Activated naive CD8-positive, alpha-beta T cell treated with anti-CD3 and anti-CD28 coated beads, Interleukin-2, amount 10 ng/mL, durations not matched to agents 7 days and 5 days (primary cell): ENCODE measurements at regions not wholly inside any gene's neighbourhood (a gene's known extent, or its start where the extent isn't known, plus 50 kb on each side); places are given as distances from the start of the nearest gene placed in this dataset.

ENCODE experiments used
- ATAC-seq: fragments of 150-1000 bp; cut with Tn5 transposase; one replicate; pipeline ENCODE4 v1.10.0; 2021; ENCODE audit warnings: low read depth, moderate library complexity
- POLR2A ChIA-PET: fragments of 350-600 bp; sonication (Branson Sonifier 250); formaldehyde crosslinking; loops from one replicate; lab custom pipeline; 2021; ENCODE audit warnings: antibody characterized with exemption; lab: Charles Lee
- DNase-seq: peaks from one replicate; pipeline ENCODE4 v3.0.0; 2021
- H3K27ac Mint-ChIP-seq: one replicate; pipeline ENCODE4 v1.8.0; 2022; ENCODE audit warnings: mild to moderate bottlenecking, mixed read lengths
- H3K27me3 Mint-ChIP-seq: one replicate; pipeline ENCODE4 v1.8.0; 2022; ENCODE audit warnings: mild to moderate bottlenecking, moderate library complexity, mixed read lengths
- H3K36me3 Mint-ChIP-seq: one replicate; pipeline ENCODE4 v1.8.0; 2021; ENCODE audit warnings: mild to moderate bottlenecking, mixed read lengths
- H3K4me1 Mint-ChIP-seq: one replicate; pipeline ENCODE4 v1.8.0; 2021; ENCODE audit warnings: mixed read lengths
- H3K4me3 Mint-ChIP-seq: one replicate; pipeline ENCODE4 v1.8.0; 2022; ENCODE audit warnings: mild to moderate bottlenecking, moderate library complexity, mixed read lengths
- H3K9me3 Mint-ChIP-seq: one replicate; pipeline ENCODE4 v1.8.0; 2021; ENCODE audit warnings: mixed read lengths

- Mint-ChIP-seq H3K9me3 (no peaks in the 10 kb centered on the region), H3K27me3 (no peaks in the 10 kb centered on the region), H3K36me3 (no peaks in the 10 kb centered on the region), H3K27ac (no peak overlapping the region), H3K4me1 (peaks cover 2% of the 10 kb centered on the region), H3K4me3 (no peak overlapping the region)
- POLR2A ChIA-PET, result no interaction called here
- DNase-seq (no peak), ATAC-seq (no peak)
Measured at GRCh38 chr4:36651253-36651652, 369.8 kb downstream of the DTHD1 start.

- POLR2A ChIA-PET, result no interaction called here
- peaks cover 2% of the 10 kb centered on the region for H3K4me1 Mint-ChIP-seq
- H3K9me3 Mint-ChIP-seq, result no peaks in the 10 kb centered on the region
- H3K27ac Mint-ChIP-seq, result no peak overlapping the region
- H3K36me3 Mint-ChIP-seq, result no peaks in the 10 kb centered on the region
- H3K27me3 Mint-ChIP-seq, result no peaks in the 10 kb centered on the region
- H3K4me3 Mint-ChIP-seq, result no peak overlapping the region
- ATAC-seq (no peak), DNase-seq (no peak)
Measured at GRCh38 chr4:36652857-36653256, 371.4 kb downstream of the DTHD1 start.

GRCh38 chr4:36665985-36666527 is 384.6 kb downstream of the DTHD1 start:
- no peaks in the 10 kb centered on the region for H3K4me1 Mint-ChIP-seq
- H3K4me3 Mint-ChIP-seq, result no peak overlapping the region
- no peak overlapping the region for H3K27ac Mint-ChIP-seq
- no peaks in the 10 kb centered on the region for H3K36me3 Mint-ChIP-seq
- H3K9me3 Mint-ChIP-seq, result peaks cover 1% of the 10 kb centered on the region
- no peaks in the 10 kb centered on the region for H3K27me3 Mint-ChIP-seq
- DNase-seq (no peak), ATAC-seq (no peak)
- POLR2A ChIA-PET, result no interaction called here

- no peaks in the 10 kb centered on the region for H3K4me1 Mint-ChIP-seq
- no peak for ATAC-seq
Measured at GRCh38 chr4:36675436-36675835, 394.0 kb downstream of the DTHD1 start.

GRCh38 chr4:36676139-36677050 is 395.0 kb downstream of the DTHD1 start:
- H3K4me3 Mint-ChIP-seq, result no peak overlapping the region
- H3K27ac Mint-ChIP-seq, result no peak overlapping the region
- H3K4me1 Mint-ChIP-seq, result no peaks in the 10 kb centered on the region
- DNase-seq (no peak), ATAC-seq (no peak)
- POLR2A ChIA-PET, result no interaction called here
- no peaks in the 10 kb centered on the region for H3K9me3 Mint-ChIP-seq
- no peaks in the 10 kb centered on the region for H3K36me3 Mint-ChIP-seq
- no peaks in the 10 kb centered on the region for H3K27me3 Mint-ChIP-seq

More at GRCh38 chr4:36675436-36675835, 394.0 kb downstream of the DTHD1 start:
- no peak overlapping the region for H3K27ac Mint-ChIP-seq
- no peak overlapping the region for H3K4me3 Mint-ChIP-seq
- no peaks in the 10 kb centered on the region for H3K36me3 Mint-ChIP-seq
- no peaks in the 10 kb centered on the region for H3K9me3 Mint-ChIP-seq
- no peak for DNase-seq
- POLR2A ChIA-PET, result no interaction called here
- H3K27me3 Mint-ChIP-seq, result no peaks in the 10 kb centered on the region

- POLR2A ChIA-PET, result no interaction called here
Measured at GRCh38 chr4:36677112-36677511, 395.7 kb downstream of the DTHD1 start.

GRCh38 chr4:36677874-36678273 is 396.5 kb downstream of the DTHD1 start:
- Mint-ChIP-seq H3K4me1 (no peaks in the 10 kb centered on the region), H3K27me3 (no peaks in the 10 kb centered on the region), H3K27ac (no peak overlapping the region), H3K9me3 (no peaks in the 10 kb centered on the region), H3K4me3 (no peak overlapping the region), H3K36me3 (no peaks in the 10 kb centered on the region)
- ATAC-seq, result no peak
- POLR2A ChIA-PET, result no interaction called here
- no peak for DNase-seq

More at GRCh38 chr4:36677112-36677511, 395.7 kb downstream of the DTHD1 start:
- Mint-ChIP-seq H3K4me3 (no peak overlapping the region), H3K27me3 (no peaks in the 10 kb centered on the region), H3K4me1 (no peaks in the 10 kb centered on the region), H3K36me3 (no peaks in the 10 kb centered on the region), H3K9me3 (no peaks in the 10 kb centered on the region), H3K27ac (no peak overlapping the region)
- ATAC-seq (no peak), DNase-seq (no peak)

GRCh38 chr4:36687681-36688080 is 406.3 kb downstream of the DTHD1 start:
- Mint-ChIP-seq H3K9me3 (no peaks in the 10 kb centered on the region), H3K36me3 (no peaks in the 10 kb centered on the region), H3K27me3 (no peaks in the 10 kb centered on the region), H3K27ac (no peak overlapping the region), H3K4me1 (no peaks in the 10 kb centered on the region), H3K4me3 (no peak overlapping the region)
- POLR2A ChIA-PET, result no interaction called here
- no peak for ATAC-seq
- no peak for DNase-seq

- Mint-ChIP-seq H3K4me1 (no peaks in the 10 kb centered on the region), H3K4me3 (no peak overlapping the region), H3K36me3 (no peaks in the 10 kb centered on the region), H3K9me3 (no peaks in the 10 kb centered on the region), H3K27ac (no peak overlapping the region), H3K27me3 (no peaks in the 10 kb centered on the region)
- DNase-seq (no peak), ATAC-seq (no peak)
- POLR2A ChIA-PET, result no interaction called here
Measured at GRCh38 chr4:36692586-36692985, 411.2 kb downstream of the DTHD1 start.

- no peak overlapping the region for H3K4me3 Mint-ChIP-seq
- H3K4me1 Mint-ChIP-seq, result no peaks in the 10 kb centered on the region
- no peak for DNase-seq
- no peak overlapping the region for H3K27ac Mint-ChIP-seq
- no peaks in the 10 kb centered on the region for H3K27me3 Mint-ChIP-seq
- peaks cover 3% of the 10 kb centered on the region for H3K9me3 Mint-ChIP-seq
- POLR2A ChIA-PET, result no interaction called here
- ATAC-seq, result no peak
- no peaks in the 10 kb centered on the region for H3K36me3 Mint-ChIP-seq
Measured at GRCh38 chr4:36702245-36702644, 420.8 kb downstream of the DTHD1 start.

GRCh38 chr4:36704289-36704688 is 422.9 kb downstream of the DTHD1 start:
- DNase-seq, result no peak
- Mint-ChIP-seq H3K4me3 (no peak overlapping the region), H3K27me3 (no peaks in the 10 kb centered on the region), H3K9me3 (peaks cover 3% of the 10 kb centered on the region), H3K4me1 (no peaks in the 10 kb centered on the region), H3K27ac (no peak overlapping the region), H3K36me3 (no peaks in the 10 kb centered on the region)
- no peak for ATAC-seq
- POLR2A ChIA-PET, result no interaction called here

GRCh38 chr4:36709991-36710390 is 428.6 kb downstream of the DTHD1 start:
- POLR2A ChIA-PET, result no interaction called here
- H3K4me1 Mint-ChIP-seq, result no peaks in the 10 kb centered on the region
- H3K4me3 Mint-ChIP-seq, result no peak overlapping the region
- no peak for DNase-seq
- no peaks in the 10 kb centered on the region for H3K9me3 Mint-ChIP-seq
- H3K27ac Mint-ChIP-seq, result no peak overlapping the region
- no peaks in the 10 kb centered on the region for H3K27me3 Mint-ChIP-seq
- no peak for ATAC-seq
- no peaks in the 10 kb centered on the region for H3K36me3 Mint-ChIP-seq

- Mint-ChIP-seq H3K27me3 (no peaks in the 10 kb centered on the region), H3K4me3 (no peak overlapping the region), H3K4me1 (no peaks in the 10 kb centered on the region), H3K9me3 (no peaks in the 10 kb centered on the region), H3K27ac (no peak overlapping the region), H3K36me3 (no peaks in the 10 kb centered on the region)
- DNase-seq (no peak), ATAC-seq (no peak)
- POLR2A ChIA-PET, result no interaction called here
Measured at GRCh38 chr4:36712013-36712412, 430.6 kb downstream of the DTHD1 start.

GRCh38 chr4:36716874-36717273 is 435.5 kb downstream of the DTHD1 start:
- DNase-seq (no peak), ATAC-seq (no peak)
- POLR2A ChIA-PET, result no interaction called here
- H3K36me3 Mint-ChIP-seq, result no peaks in the 10 kb centered on the region
- H3K27ac Mint-ChIP-seq, result no peak overlapping the region
- H3K9me3 Mint-ChIP-seq, result no peaks in the 10 kb centered on the region
- H3K27me3 Mint-ChIP-seq, result no peaks in the 10 kb centered on the region
- H3K4me1 Mint-ChIP-seq, result no peaks in the 10 kb centered on the region
- H3K4me3 Mint-ChIP-seq, result no peak overlapping the region
